B cell (primary cell): ENCODE measurements at regions not wholly inside any gene's neighbourhood (a gene's known extent, or its start where the extent isn't known, plus 50 kb on each side); places are given as distances from the start of the nearest gene placed in this dataset.

Source experiments
- ATAC-seq: fragments of 200-7000 bp; cut with Tn5 transposase; one replicate; pipeline ENCODE4 v1.10.0; 2021; ENCODE audit warnings: low read depth, mild to moderate bottlenecking, moderate number of reproducible peaks, moderate library complexity
- CTCF ChIA-PET: fragments of 350-600 bp; sonication (Branson Sonifier 250); formaldehyde crosslinking; loops from one replicate; lab custom pipeline; 2021; ENCODE audit warnings: antibody characterized with exemption, inconsistent platforms; lab: Charles Lee
- POLR2A ChIA-PET: fragments of 350-600 bp; sonication (Branson Sonifier 250); formaldehyde crosslinking; loops from one replicate; lab custom pipeline; 2021; ENCODE audit warnings: antibody characterized with exemption; lab: Charles Lee
- DNase-seq: peaks from one replicate; pipeline ENCODE4 v3.0.0; 2013
- H2AFZ ChIP-seq: 2 replicates; pipeline ENCODE4 v1.6.1; 2012; ENCODE audit warnings: mild to moderate bottlenecking, low read depth, low read length; ENCODE audit not compliant: insufficient read depth, poor library complexity, severe bottlenecking
- H3K27ac ChIP-seq, 2 donors: 1 replicate in 1 of 2; 2 replicates in 1 of 2; pipeline ENCODE4 v1.5.1; 2012 to 2013; ENCODE audit warnings: low read length in 2 of 2, mild to moderate bottlenecking in 2 of 2, moderate library complexity in 1 of 2
- H3K27me3 ChIP-seq, 4 experiments: fragments of 200-600 bp in 1 of 4; sonication (generic) in 1 of 4; replicated peaks in 1 of 4; 1 replicate in 2 of 4; 2 replicates in 2 of 4; pipeline versions ENCODE4 v1.6.1 to v1.7.0; 2013 to 2016; ENCODE audit warnings: low read length in 3 of 4, mild to moderate bottlenecking in 2 of 4, mixed read lengths in 1 of 4, moderate library complexity in 1 of 4; ENCODE audit not compliant: insufficient read depth in 4 of 4, control insufficient read depth in 3 of 4; ENCODE audit errors: control extremely low read depth in 1 of 4
- H3K36me3 ChIP-seq, 2 experiments: replicated peaks in 1 of 2; 1 replicate in 1 of 2; 2 replicates in 1 of 2; pipeline versions ENCODE4 v1.6.1 to v1.7.1; 2013; ENCODE audit warnings: low read length in 1 of 2; ENCODE audit not compliant: insufficient read depth in 2 of 2, control insufficient read depth in 1 of 2; ENCODE audit errors: control extremely low read depth in 1 of 2, extremely low read depth in 1 of 2
- H3K4me1 ChIP-seq, 2 donors: fragments of 200-600 bp in 1 of 2; sonication (generic) in 1 of 2; 1 replicate in 1 of 2; 2 replicates in 1 of 2; pipeline versions ENCODE4 v1.5.1 to v1.6.1; 2013 to 2017; ENCODE audit warnings: low read length in 2 of 2; ENCODE audit not compliant: control insufficient read depth in 2 of 2, insufficient read depth in 2 of 2
- H3K4me2 ChIP-seq: replicated peaks from 2 replicates; pipeline ENCODE3; 2012; ENCODE audit warnings: mild to moderate bottlenecking, low read depth, low read length; ENCODE audit not compliant: poor library complexity, severe bottlenecking
- H3K4me3 ChIP-seq, 5 experiments: fragments of 200-600 bp in 1 of 5; sonication (generic) in 1 of 5; 1 replicate in 3 of 5; 2 replicates in 2 of 5; pipeline versions ENCODE4 v1.5.1 to v1.7.0; 2011 to 2016; ENCODE audit warnings: low read length in 4 of 5, mild to moderate bottlenecking in 4 of 5, low read depth in 2 of 5, control low read depth in 1 of 5, moderate library complexity in 1 of 5; ENCODE audit not compliant: insufficient read depth in 1 of 5; ENCODE audit errors: control extremely low read depth in 1 of 5, extremely low read depth in 1 of 5
- H3K79me2 ChIP-seq: fragments of 200-600 bp; sonication (generic); one replicate; pipeline ENCODE4 v1.6.0; 2016; ENCODE audit warnings: low read length; ENCODE audit not compliant: control insufficient read depth, insufficient read depth
- H3K9ac ChIP-seq: fragments of 200-600 bp; sonication (generic); 2 replicates; pipeline ENCODE4 v1.6.1; 2017; ENCODE audit warnings: mild to moderate bottlenecking, low read length, moderate library complexity
- H3K9me3 ChIP-seq, 3 donors: one replicate each; pipeline versions ENCODE4 v1.6.1 to v1.7.1; 2013; ENCODE audit warnings: low read length in 2 of 3; ENCODE audit not compliant: control insufficient read depth in 2 of 3, insufficient read depth in 1 of 3; ENCODE audit errors: control extremely low read depth in 1 of 3
- H4K20me1 ChIP-seq: 2 replicates; pipeline ENCODE4 v1.6.0; 2012; ENCODE audit warnings: mild to moderate bottlenecking, low read length; ENCODE audit not compliant: insufficient read depth, control insufficient read depth, poor library complexity, severe bottlenecking
- H3K27ac Mint-ChIP-seq: one replicate; pipeline ENCODE4 v1.8.0; 2021; ENCODE audit warnings: mixed read lengths
- H3K27me3 Mint-ChIP-seq: one replicate; pipeline ENCODE4 v1.8.0; 2021; ENCODE audit warnings: mixed read lengths
- H3K4me1 Mint-ChIP-seq: one replicate; pipeline ENCODE4 v1.8.0; 2021; ENCODE audit warnings: mixed read lengths
- H3K4me3 Mint-ChIP-seq: one replicate; pipeline ENCODE4 v1.8.0; 2021; ENCODE audit warnings: mixed read lengths
- H3K9me3 Mint-ChIP-seq: one replicate; pipeline ENCODE4 v1.8.0; 2022; ENCODE audit warnings: mixed read lengths; ENCODE audit not compliant: insufficient read depth
- CTCF ChIP-seq: fragments of 200-600 bp; IDR thresholded peaks from one replicate; pipeline ENCODE4 v1.8.0; 2022; ENCODE audit warnings: antibody characterized with exemption, mild to moderate bottlenecking
- EZH2 ChIP-seq: IDR thresholded peaks from 2 replicates; pipeline ENCODE4 v1.6.1; 2012; ENCODE audit warnings: borderline replicate concordance, low read depth, mild to moderate bottlenecking, moderate library complexity, low read length; ENCODE audit not compliant: insufficient read depth, poor library complexity, severe bottlenecking
- WGBS: methylation state at CpG from one replicate; pipeline ENCODE4 v1.1.5; 2013; ENCODE audit warnings: missing lambda C conversion rate; ENCODE audit not compliant: insufficient coverage; 5-methylcytosine and 5-hydroxymethylcytosine counted together
- intact Hi-C: fragments of 100-400 bp; cut with micrococcal nuclease; formaldehyde crosslinking; loops from one replicate; pipeline ENCODE4 v1.10.0; 2022

- no peaks in the 10 kb centered on the region for H3K9me3 Mint-ChIP-seq
- Histone ChIP-seq H3K27ac (peak overlapping the region in 1 of 2 donors; percentile 16), H3K4me3 (no peak overlapping the region), H4K20me1 (no peaks in the 10 kb centered on the region), H3K4me1 (peaks cover 13% of the 10 kb centered on the region in 2 donors), H3K9me3 (peaks cover 0 to 5% (median 0%) of the 10 kb centered on the region in 3 donors), H3K27me3 (peaks cover 0 to 6% (median 3%) of the 10 kb centered on the region in 4 experiments), H3K36me3 (no peaks in the 10 kb centered on the region), H3K79me2 (no peaks in the 10 kb centered on the region), H2AFZ (peak overlapping the region; percentile 60), H3K4me2 (peak overlapping the region; percentile 62), H3K9ac (no peak overlapping the region)
- H3K27ac Mint-ChIP-seq: no peak overlapping the region
- peak; percentile 45 for DNase-seq
- 2% methylated on average over 12 of the region's 17 CpGs for WGBS
- TF ChIP-seq EZH2: no peak
- no peak for TF ChIP-seq CTCF
- CTCF ChIA-PET: no interaction called here
- H3K4me3 Mint-ChIP-seq: peak overlapping the region; percentile 45
- intact Hi-C loops: no loop called here
- no peak for ATAC-seq
- H3K4me1 Mint-ChIP-seq: peaks cover 16% of the 10 kb centered on the region
- H3K27me3 Mint-ChIP-seq: peaks cover 21% of the 10 kb centered on the region
- POLR2A ChIA-PET: no interaction called here
Measured at GRCh38 chr20:57999465-58000111, 228.9 kb downstream of the ANKRD60 start.

DNA sequence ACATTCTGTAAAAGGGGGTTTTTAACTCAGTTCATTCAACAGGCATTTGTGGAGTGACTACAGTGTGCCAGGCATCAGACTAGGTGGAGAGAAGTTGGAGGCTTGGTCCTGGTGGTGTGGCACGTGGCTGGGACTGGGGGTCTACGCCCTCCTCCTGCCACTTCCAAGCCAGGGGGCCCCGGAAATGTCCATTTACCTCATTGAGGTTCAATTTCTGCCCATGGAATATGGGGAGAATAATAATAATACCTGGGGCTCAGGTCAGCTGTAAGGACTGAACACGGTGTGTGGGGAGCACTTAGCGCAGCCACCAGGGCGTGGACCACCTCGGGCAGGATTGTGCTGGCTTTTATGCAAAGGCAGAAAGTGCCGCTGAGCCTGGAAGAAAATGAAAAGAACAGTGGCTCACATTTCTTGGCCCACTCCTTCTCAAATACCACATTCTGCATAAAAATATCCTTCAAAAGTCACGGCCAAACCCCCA, 229.4 kb downstream of the ANKRD60 start:
- ChIA-PET POLR2A (no interaction called here), CTCF (no interaction called here)
- Mint-ChIP-seq H3K27me3 (peaks cover 21% of the 10 kb centered on the region), H3K4me3 (peak overlapping the region; percentile 45), H3K4me1 (peaks cover 16% of the 10 kb centered on the region), H3K9me3 (no peaks in the 10 kb centered on the region), H3K27ac (no peak overlapping the region)
- Histone ChIP-seq H3K27me3 (peaks cover 0 to 7% (median 3%) of the 10 kb centered on the region in 4 experiments), H3K36me3 (no peaks in the 10 kb centered on the region), H3K79me2 (no peaks in the 10 kb centered on the region), H3K27ac (peak overlapping the region in 1 of 2 donors; percentile 16), H3K4me1 (peaks cover 13% of the 10 kb centered on the region in 2 donors), H2AFZ (peak overlapping the region; percentile 60), H3K9ac (no peak overlapping the region), H3K9me3 (peaks cover 0 to 5% (median 0%) of the 10 kb centered on the region in 3 donors), H3K4me2 (peak overlapping the region; percentile 62), H4K20me1 (no peaks in the 10 kb centered on the region), H3K4me3 (no peak overlapping the region)
- ATAC-seq (no peak), DNase-seq (no peak)
- intact Hi-C loops: no loop called here
- 69% methylated on average over 7 of the region's 9 CpGs for WGBS
- no peak for TF ChIP-seq EZH2
- no peak for TF ChIP-seq CTCF
